Astrocyte of the spinal cord (primary cell): ENCODE measurements at regions not wholly inside any gene's neighbourhood (a gene's known extent, or its start where the extent isn't known, plus 50 kb on each side); places are given as distances from the start of the nearest gene placed in this dataset.

Experiments
- DNase-seq: peaks from one replicate; pipeline ENCODE4 v3.0.0; 2011; ENCODE audit warnings: low read depth, low spot score
- H3K4me3 ChIP-seq: 2 replicates; pipeline ENCODE4 v1.5.1; 2011; ENCODE audit warnings: low read depth, mild to moderate bottlenecking, low read length, moderate library complexity
- in situ Hi-C: cut with HindIII; loops from 2 replicates; pipeline ENCODE4 v1.10.0; 2017; ENCODE audit warnings: low sequenced_read_pairs
- TF ChIP-seq, protein P1 (sequence below): IDR thresholded peaks from 2 replicates; pipeline ENCODE4 v1.5.1; 2012; ENCODE audit warnings: low read depth, mild to moderate bottlenecking, low read length, inconsistent platforms

- no peak overlapping the region for H3K4me3 ChIP-seq
- in situ Hi-C loops: no loop called here
- TF ChIP-seq, protein P1, sequence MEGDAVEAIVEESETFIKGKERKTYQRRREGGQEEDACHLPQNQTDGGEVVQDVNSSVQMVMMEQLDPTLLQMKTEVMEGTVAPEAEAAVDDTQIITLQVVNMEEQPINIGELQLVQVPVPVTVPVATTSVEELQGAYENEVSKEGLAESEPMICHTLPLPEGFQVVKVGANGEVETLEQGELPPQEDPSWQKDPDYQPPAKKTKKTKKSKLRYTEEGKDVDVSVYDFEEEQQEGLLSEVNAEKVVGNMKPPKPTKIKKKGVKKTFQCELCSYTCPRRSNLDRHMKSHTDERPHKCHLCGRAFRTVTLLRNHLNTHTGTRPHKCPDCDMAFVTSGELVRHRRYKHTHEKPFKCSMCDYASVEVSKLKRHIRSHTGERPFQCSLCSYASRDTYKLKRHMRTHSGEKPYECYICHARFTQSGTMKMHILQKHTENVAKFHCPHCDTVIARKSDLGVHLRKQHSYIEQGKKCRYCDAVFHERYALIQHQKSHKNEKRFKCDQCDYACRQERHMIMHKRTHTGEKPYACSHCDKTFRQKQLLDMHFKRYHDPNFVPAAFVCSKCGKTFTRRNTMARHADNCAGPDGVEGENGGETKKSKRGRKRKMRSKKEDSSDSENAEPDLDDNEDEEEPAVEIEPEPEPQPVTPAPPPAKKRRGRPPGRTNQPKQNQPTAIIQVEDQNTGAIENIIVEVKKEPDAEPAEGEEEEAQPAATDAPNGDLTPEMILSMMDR: no peak
Observed at GRCh38 chr5:116703328-116703727, 128.7 kb upstream of the SEMA6A start.

GRCh38 chr5:116702776-116703175, 128.2 kb upstream of the SEMA6A start:
- TF ChIP-seq, protein P1: no peak
- no peak overlapping the region for H3K4me3 ChIP-seq
- no peak for DNase-seq
- in situ Hi-C loops: no loop called here

More at GRCh38 chr5:116703328-116703727, 128.7 kb upstream of the SEMA6A start:
- DNase-seq: no peak

DNA sequence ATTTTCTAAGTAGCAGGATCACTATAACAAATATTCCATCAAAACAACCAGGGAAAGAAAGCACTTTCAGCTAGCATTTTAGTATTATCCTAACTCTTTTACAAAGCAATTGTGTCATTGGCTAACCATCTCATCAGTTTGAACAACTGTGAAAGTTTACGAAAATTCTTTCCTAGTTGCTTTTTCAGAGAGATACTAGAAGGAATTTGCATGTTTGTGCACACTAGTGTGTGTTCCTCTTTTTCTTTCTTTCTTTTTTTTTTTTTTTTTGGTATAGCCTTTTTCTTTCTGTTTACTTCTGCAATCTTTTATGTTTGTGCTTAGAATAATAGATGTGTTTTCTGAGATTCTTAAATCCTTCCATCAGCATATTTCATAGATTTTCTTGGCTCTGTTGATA, 124.7 kb upstream of the SEMA6A start:
- TF ChIP-seq, protein P1: no peak
- no peak overlapping the region for H3K4me3 ChIP-seq
- in situ Hi-C loops: no loop called here
- DNase-seq: no peak

DNA sequence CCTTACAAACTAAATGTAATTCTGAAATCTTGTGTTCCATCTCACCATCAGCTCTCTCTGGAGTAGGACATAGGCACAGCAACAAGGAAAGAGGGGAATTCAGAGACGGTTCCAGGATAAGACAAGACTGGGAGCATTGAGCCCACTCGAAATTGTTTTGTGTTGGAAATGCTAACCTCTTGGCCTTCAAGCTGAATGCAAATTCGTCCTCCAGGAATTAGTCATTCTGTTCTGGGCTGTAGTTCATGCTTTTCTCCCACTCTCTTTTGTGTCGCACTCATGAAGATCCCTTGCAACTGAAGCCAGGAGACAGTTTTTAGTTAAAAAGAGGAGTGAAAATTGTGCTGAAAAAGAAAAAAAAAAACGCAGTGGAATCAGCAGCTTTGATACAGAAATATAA, 121.7 kb upstream of the SEMA6A start:
- no peak overlapping the region for H3K4me3 ChIP-seq
- in situ Hi-C loops: no loop called here
- TF ChIP-seq, protein P1: no peak
- DNase-seq: no peak

DNA sequence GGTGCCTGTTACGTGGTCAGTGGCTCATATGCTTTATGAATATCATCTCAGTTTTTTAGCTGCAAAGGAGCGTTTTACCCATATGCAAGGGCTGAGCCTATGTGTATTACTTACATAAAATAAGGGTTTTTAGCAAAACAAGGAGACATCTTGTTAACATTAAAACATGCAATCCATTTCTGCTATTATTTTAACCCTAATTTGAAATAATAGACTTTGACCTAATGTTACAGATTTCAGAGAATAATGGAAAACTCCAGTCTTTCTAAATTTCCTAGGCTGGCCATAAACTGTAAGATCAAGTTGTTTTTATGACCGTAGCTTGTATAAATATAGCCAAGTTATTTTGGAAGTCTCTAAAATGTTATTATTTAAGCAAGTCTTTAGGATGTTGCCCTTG, 121.1 kb upstream of the SEMA6A start:
- DNase-seq: no peak
- in situ Hi-C loops: no loop called here
- TF ChIP-seq, protein P1: no peak
- H3K4me3 ChIP-seq: no peak overlapping the region

DNA sequence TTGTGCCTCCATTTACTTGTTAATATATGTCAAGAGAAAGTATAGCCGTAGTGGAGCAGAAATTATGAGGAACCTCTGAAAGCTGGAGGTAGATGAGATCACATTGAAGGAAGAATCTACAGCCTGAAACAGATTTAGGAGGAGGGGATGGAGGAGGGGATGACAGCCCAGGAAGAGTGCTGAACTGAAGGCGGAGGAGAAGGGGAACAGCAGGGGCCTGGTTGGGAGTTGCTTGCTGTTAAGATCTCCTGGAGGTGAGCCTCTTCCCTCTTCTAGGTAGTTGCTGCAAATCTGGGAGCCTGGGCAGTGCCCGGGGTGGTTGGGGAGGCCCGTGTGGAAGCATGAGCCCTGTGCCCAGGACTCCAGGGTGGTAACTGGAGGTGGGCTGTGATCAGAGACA, 111.8 kb upstream of the SEMA6A start:
- DNase-seq: no peak
- in situ Hi-C loops: no loop called here
- TF ChIP-seq, protein P1: no peak
- H3K4me3 ChIP-seq: no peak overlapping the region

DNA sequence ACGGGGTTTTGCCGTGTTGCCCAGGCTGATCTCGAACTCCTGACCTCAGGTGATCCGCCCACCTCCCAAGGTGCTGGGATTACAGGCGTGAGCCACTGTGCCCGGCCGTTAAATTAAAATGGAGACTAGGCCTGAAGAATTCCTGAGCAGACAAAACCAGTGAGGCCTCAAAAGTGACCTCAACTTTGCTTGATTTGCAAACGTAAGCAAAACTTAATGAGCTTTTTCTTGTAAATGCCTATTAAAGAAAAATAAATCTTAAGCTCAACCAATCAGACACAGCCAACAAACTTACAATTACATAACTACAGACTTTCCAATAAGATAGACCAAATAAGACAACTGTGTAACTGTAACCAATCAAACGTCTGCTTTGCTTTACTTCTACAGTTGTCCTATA, 111.3 kb upstream of the SEMA6A start:
- H3K4me3 ChIP-seq: no peak overlapping the region
- in situ Hi-C loops: no loop called here
- TF ChIP-seq, protein P1: no peak
- no peak for DNase-seq
